Prostate gland (tissue), 2 donors: ENCODE measurements at regions not wholly inside any gene's neighbourhood (a gene's known extent, or its start where the extent isn't known, plus 50 kb on each side); places are given as distances from the start of the nearest gene placed in this dataset.

Source experiments
- POLR2A ChIP-seq: fragments of 450-650 bp; IDR thresholded peaks from one replicate; pipeline ENCODE4 v1.6.1; 2016; ENCODE audit warnings: antibody characterized with exemption, mild to moderate bottlenecking
- TF ChIP-seq, protein P1 (sequence below), 4 experiments: fragments of 200-600 bp in 2 of 4; fragments of 450-650 bp in 2 of 4; sonication (generic) in 2 of 4; IDR thresholded peaks; 1 replicate in 3 of 4; 2 replicates in 1 of 4; pipeline ENCODE4 v1.5.1; 2016 to 2019; ENCODE audit warnings: antibody characterized with exemption in 4 of 4, mild to moderate bottlenecking in 2 of 4, moderate library complexity in 2 of 4

DNA sequence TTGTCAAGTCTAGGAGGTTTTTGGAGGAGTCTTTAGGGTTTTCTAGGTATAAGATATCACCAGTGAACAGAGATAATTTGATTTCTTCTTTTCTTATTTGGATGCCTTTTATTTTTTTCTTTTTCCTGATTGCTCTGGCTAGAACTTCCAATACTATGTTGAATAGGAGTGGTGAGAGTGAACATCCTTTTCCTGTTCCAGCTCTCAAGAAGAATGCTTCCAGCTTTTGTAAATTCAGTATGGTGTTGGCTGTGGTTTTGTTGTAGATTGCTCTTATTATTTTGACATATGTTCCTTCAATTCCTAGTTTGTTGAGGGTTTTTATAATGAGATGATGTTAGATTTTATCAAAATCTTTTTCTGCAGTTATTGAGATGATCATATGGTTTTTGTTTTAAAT, 165.6 kb upstream of the WDFY3 start:
- TF ChIP-seq, protein P1, sequence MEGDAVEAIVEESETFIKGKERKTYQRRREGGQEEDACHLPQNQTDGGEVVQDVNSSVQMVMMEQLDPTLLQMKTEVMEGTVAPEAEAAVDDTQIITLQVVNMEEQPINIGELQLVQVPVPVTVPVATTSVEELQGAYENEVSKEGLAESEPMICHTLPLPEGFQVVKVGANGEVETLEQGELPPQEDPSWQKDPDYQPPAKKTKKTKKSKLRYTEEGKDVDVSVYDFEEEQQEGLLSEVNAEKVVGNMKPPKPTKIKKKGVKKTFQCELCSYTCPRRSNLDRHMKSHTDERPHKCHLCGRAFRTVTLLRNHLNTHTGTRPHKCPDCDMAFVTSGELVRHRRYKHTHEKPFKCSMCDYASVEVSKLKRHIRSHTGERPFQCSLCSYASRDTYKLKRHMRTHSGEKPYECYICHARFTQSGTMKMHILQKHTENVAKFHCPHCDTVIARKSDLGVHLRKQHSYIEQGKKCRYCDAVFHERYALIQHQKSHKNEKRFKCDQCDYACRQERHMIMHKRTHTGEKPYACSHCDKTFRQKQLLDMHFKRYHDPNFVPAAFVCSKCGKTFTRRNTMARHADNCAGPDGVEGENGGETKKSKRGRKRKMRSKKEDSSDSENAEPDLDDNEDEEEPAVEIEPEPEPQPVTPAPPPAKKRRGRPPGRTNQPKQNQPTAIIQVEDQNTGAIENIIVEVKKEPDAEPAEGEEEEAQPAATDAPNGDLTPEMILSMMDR (IDR thresholded peaks at IDR 0.05), result no peak
- TF ChIP-seq POLR2A, result no peak
